Smooth muscle cell (in vitro differentiated cells): ENCODE measurements at regions not wholly inside any gene's neighbourhood (a gene's known extent, or its start where the extent isn't known, plus 50 kb on each side); places are given as distances from the start of the nearest gene placed in this dataset.

ENCODE experiments used
- DNase-seq: peaks from one replicate; lab custom pipeline; 2025; ENCODE audit not compliant: unreplicated experiment; lab: John Stamatoyannopoulos, UW
- H2AFZ ChIP-seq: fragments of 200-600 bp; sonication (generic); 2 replicates; pipeline ENCODE4 v1.6.0; 2016; ENCODE audit warnings: antibody characterized with exemption, low read depth, mild to moderate bottlenecking
- H3F3A ChIP-seq: fragments of 200-600 bp; sonication (generic); 2 replicates; pipeline ENCODE4 v1.6.0; 2017; ENCODE audit warnings: antibody characterized with exemption, low read depth
- H3K27ac ChIP-seq: fragments of 200-600 bp; sonication (generic); 2 replicates; pipeline ENCODE4 v1.5.1; 2016; ENCODE audit warnings: low read depth, mild to moderate bottlenecking
- H3K27me3 ChIP-seq: fragments of 200-600 bp; sonication (generic); 2 replicates; pipeline ENCODE4 v1.6.1; 2016; ENCODE audit warnings: low read depth, mild to moderate bottlenecking
- H3K36me3 ChIP-seq: fragments of 200-600 bp; sonication (generic); 2 replicates; pipeline ENCODE4 v1.5.1; 2016; ENCODE audit warnings: low read depth
- H3K4me1 ChIP-seq: fragments of 200-600 bp; sonication (generic); 2 replicates; pipeline ENCODE4 v1.5.1; 2016; ENCODE audit warnings: low read depth
- H3K4me2 ChIP-seq: fragments of 200-600 bp; sonication (generic); 2 replicates; pipeline ENCODE4 v1.6.0; 2016; ENCODE audit warnings: mild to moderate bottlenecking
- H3K4me3 ChIP-seq: fragments of 200-600 bp; sonication (generic); 2 replicates; pipeline ENCODE4 v1.5.1; 2016; ENCODE audit warnings: mild to moderate bottlenecking
- H3K79me2 ChIP-seq: fragments of 200-600 bp; sonication (generic); 2 replicates; pipeline ENCODE4 v1.6.0; 2016; ENCODE audit warnings: low read depth, mild to moderate bottlenecking
- H3K9ac ChIP-seq: fragments of 200-600 bp; sonication (generic); 2 replicates; pipeline ENCODE4 v1.6.0; 2016; ENCODE audit warnings: low read depth
- H3K9me3 ChIP-seq: fragments of 200-600 bp; sonication (generic); replicated peaks from 2 replicates; pipeline ENCODE4 v1.5.1; 2016; ENCODE audit warnings: low read depth
- H4K20me1 ChIP-seq: fragments of 200-600 bp; sonication (generic); 2 replicates; pipeline ENCODE4 v1.6.0; 2016; ENCODE audit warnings: low read depth
- CTCF ChIP-seq: fragments of 200-600 bp; sonication (generic); IDR thresholded peaks from 2 replicates; pipeline ENCODE4 v1.5.1; 2017; ENCODE audit warnings: borderline replicate concordance, mild to moderate bottlenecking, antibody characterized with exemption; ENCODE audit not compliant: insufficient read depth, poor library complexity, severe bottlenecking
- WGBS: methylation state at CpG from one replicate; pipeline ENCODE4 v1.1.7; 2016; ENCODE audit warnings: low lambda C conversion rate; 5-methylcytosine and 5-hydroxymethylcytosine counted together

- Histone ChIP-seq H3K79me2 (no peaks in the 10 kb centered on the region), H3K4me3 (no peak overlapping the region), H3F3A (no peaks in the 10 kb centered on the region), H3K4me2 (no peak overlapping the region), H3K9ac (no peak overlapping the region), H3K9me3 (no peaks in the 10 kb centered on the region), H2AFZ (no peak overlapping the region), H3K4me1 (no peaks in the 10 kb centered on the region), H4K20me1 (no peaks in the 10 kb centered on the region), H3K27ac (no peak overlapping the region), H3K36me3 (no peaks in the 10 kb centered on the region), H3K27me3 (no peaks in the 10 kb centered on the region)
- DNase-seq: no peak
- 83% methylated on average over 9 of the region's 9 CpGs for WGBS
- no peak for TF ChIP-seq CTCF
Measured at GRCh38 chr2:8132879-8133278, 549.0 kb upstream of the ID2 start.

GRCh38 chr2:8133363-8133762, 548.5 kb upstream of the ID2 start:
- WGBS: 69% methylated on average over 11 of the region's 11 CpGs
- no peaks in the 10 kb centered on the region for H3F3A ChIP-seq
- DNase-seq: no peak
- H3K9me3 ChIP-seq: no peaks in the 10 kb centered on the region
- H3K36me3 ChIP-seq: no peaks in the 10 kb centered on the region
- H3K4me3 ChIP-seq: no peak overlapping the region
- H4K20me1 ChIP-seq: no peaks in the 10 kb centered on the region
- no peak overlapping the region for H3K4me2 ChIP-seq
- no peaks in the 10 kb centered on the region for H3K79me2 ChIP-seq
- H3K4me1 ChIP-seq: no peaks in the 10 kb centered on the region
- H3K27me3 ChIP-seq: no peaks in the 10 kb centered on the region
- H3K27ac ChIP-seq: no peak overlapping the region
- H2AFZ ChIP-seq: no peak overlapping the region
- H3K9ac ChIP-seq: no peak overlapping the region
- TF ChIP-seq CTCF: no peak

GRCh38 chr2:8133913-8134472, 547.9 kb upstream of the ID2 start:
- Histone ChIP-seq H3K27me3 (no peaks in the 10 kb centered on the region), H3K4me3 (no peak overlapping the region), H3K9me3 (no peaks in the 10 kb centered on the region), H4K20me1 (no peaks in the 10 kb centered on the region), H2AFZ (no peak overlapping the region), H3F3A (no peaks in the 10 kb centered on the region), H3K27ac (no peak overlapping the region), H3K36me3 (no peaks in the 10 kb centered on the region), H3K4me2 (no peak overlapping the region), H3K4me1 (no peaks in the 10 kb centered on the region), H3K9ac (no peak overlapping the region), H3K79me2 (no peaks in the 10 kb centered on the region)
- no peak for DNase-seq
- no peak for TF ChIP-seq CTCF
- WGBS: 92% methylated on average over 11 of the region's 11 CpGs

- no peaks in the 10 kb centered on the region for H4K20me1 ChIP-seq
- H3K4me2 ChIP-seq: no peak overlapping the region
- no peak for DNase-seq
- H3K4me3 ChIP-seq: no peak overlapping the region
- no peak overlapping the region for H2AFZ ChIP-seq
- H3K9me3 ChIP-seq: no peaks in the 10 kb centered on the region
- H3K27me3 ChIP-seq: no peaks in the 10 kb centered on the region
- no peak for TF ChIP-seq CTCF
- H3K9ac ChIP-seq: no peak overlapping the region
- H3K79me2 ChIP-seq: no peaks in the 10 kb centered on the region
- no peaks in the 10 kb centered on the region for H3F3A ChIP-seq
- H3K27ac ChIP-seq: no peak overlapping the region
- no peaks in the 10 kb centered on the region for H3K36me3 ChIP-seq
- no peaks in the 10 kb centered on the region for H3K4me1 ChIP-seq
- 94% methylated on average over 11 of the region's 11 CpGs for WGBS
Measured at GRCh38 chr2:8134473-8134932, 547.4 kb upstream of the ID2 start.
